ENCODE measurements at regions not wholly inside any gene's neighbourhood (a gene's known extent, or its start where the extent isn't known, plus 50 kb on each side); places are given as distances from the start of the nearest gene placed in this dataset.

DNA sequence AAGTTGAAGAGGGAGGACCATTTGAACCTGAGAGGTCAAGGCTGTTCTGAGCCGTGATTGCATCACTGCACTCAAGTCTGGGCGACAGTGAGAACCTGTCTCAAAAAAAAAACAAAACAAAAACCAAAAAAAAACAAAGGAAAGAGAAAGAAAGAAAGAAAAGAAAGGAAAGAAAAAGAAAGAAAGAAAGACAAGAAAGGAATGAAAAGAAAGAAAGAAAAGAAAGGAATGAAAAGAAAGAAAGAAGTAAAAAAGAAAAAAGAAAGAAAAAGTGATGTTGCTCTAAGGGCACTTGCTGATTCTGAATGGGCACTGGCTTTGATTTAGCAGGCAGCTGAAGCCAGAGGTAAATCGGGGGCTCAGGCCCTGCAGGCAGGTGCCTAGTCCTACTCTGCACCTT, 161.0 kb downstream of the MCHR2 start:
- TF ChIP-seq, protein P1, sequence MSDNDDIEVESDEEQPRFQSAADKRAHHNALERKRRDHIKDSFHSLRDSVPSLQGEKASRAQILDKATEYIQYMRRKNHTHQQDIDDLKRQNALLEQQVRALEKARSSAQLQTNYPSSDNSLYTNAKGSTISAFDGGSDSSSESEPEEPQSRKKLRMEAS (IDR thresholded peaks at IDR 0.05; ENCODE audit: low read depth, low read length) = no peak
- TF ChIP-seq POLR2A (IDR thresholded peaks at IDR 0.05; ENCODE audit: extremely low read depth, insufficient read length) (no peak), MYC (IDR thresholded peaks at IDR 0.05; ENCODE audit: low read depth, low read length) (no peak)
- TF ChIP-seq, protein P2, sequence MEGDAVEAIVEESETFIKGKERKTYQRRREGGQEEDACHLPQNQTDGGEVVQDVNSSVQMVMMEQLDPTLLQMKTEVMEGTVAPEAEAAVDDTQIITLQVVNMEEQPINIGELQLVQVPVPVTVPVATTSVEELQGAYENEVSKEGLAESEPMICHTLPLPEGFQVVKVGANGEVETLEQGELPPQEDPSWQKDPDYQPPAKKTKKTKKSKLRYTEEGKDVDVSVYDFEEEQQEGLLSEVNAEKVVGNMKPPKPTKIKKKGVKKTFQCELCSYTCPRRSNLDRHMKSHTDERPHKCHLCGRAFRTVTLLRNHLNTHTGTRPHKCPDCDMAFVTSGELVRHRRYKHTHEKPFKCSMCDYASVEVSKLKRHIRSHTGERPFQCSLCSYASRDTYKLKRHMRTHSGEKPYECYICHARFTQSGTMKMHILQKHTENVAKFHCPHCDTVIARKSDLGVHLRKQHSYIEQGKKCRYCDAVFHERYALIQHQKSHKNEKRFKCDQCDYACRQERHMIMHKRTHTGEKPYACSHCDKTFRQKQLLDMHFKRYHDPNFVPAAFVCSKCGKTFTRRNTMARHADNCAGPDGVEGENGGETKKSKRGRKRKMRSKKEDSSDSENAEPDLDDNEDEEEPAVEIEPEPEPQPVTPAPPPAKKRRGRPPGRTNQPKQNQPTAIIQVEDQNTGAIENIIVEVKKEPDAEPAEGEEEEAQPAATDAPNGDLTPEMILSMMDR (IDR thresholded peaks at IDR 0.05; ENCODE audit: low read depth, low read length) = no peak
- H3K4me3 ChIP-seq (ENCODE audit: low read depth, low read length) = no peak overlapping the region
- no peak for DNase-seq (ENCODE audit: low read depth)

DNA sequence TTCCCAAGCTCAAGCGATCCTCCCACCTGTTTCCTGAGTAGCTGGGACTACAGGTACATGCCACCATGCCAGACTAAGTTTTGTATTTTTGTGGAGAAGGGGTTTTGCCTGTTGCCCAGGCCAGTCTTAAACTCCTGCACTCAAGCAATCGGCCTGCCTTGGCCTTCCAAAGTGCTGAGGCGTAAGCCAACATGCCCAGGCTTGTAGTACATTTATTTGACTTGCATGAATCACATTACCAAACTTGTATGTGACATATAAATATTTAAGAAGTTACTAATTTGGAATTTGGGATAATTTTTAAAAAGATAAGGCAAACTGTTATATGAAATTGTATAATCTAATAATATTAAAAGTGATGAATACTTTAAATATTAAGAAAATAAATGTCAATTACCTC, 157.6 kb downstream of the MCHR2 start:
- H3K4me3 ChIP-seq (ENCODE audit: low read depth, low read length) = no peak overlapping the region
- TF ChIP-seq MYC (IDR thresholded peaks at IDR 0.05; ENCODE audit: low read depth, low read length) = no peak
- no peak for TF ChIP-seq POLR2A (IDR thresholded peaks at IDR 0.05; ENCODE audit: extremely low read depth, insufficient read length)
- TF ChIP-seq, protein P1 (IDR thresholded peaks at IDR 0.05; ENCODE audit: low read depth, low read length) = no peak
- TF ChIP-seq, protein P2 (IDR thresholded peaks at IDR 0.05; ENCODE audit: low read depth, low read length) = no peak
- no peak for DNase-seq (ENCODE audit: low read depth)

DNA sequence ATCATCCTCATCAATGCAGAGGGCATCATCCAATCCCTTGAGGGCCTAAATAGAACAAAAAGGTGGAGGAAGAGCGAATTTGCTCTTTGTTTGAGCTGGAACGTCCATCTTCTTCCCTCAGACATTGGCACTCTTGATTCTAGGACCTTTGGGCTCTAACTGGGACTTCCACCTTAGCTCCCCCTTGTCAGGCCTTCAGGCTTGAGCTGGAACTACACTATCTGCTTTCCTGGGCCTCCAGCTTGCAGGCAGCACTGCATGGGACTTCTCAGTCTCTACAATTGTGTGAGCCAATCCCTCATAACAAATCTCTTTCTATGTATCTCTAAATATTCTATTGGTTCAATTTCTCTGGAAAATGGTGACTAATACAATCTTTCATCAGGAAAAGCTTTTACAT, 155.4 kb downstream of the MCHR2 start:
- TF ChIP-seq, protein P1 (IDR thresholded peaks at IDR 0.05; ENCODE audit: low read depth, low read length) = no peak
- TF ChIP-seq MYC (IDR thresholded peaks at IDR 0.05; ENCODE audit: low read depth, low read length) (no peak), POLR2A (IDR thresholded peaks at IDR 0.05; ENCODE audit: extremely low read depth, insufficient read length) (no peak)
- TF ChIP-seq, protein P2 (IDR thresholded peaks at IDR 0.05; ENCODE audit: low read depth, low read length) = no peak
- H3K4me3 ChIP-seq (ENCODE audit: low read depth, low read length) = no peak overlapping the region
- no peak for DNase-seq (ENCODE audit: low read depth)

DNA sequence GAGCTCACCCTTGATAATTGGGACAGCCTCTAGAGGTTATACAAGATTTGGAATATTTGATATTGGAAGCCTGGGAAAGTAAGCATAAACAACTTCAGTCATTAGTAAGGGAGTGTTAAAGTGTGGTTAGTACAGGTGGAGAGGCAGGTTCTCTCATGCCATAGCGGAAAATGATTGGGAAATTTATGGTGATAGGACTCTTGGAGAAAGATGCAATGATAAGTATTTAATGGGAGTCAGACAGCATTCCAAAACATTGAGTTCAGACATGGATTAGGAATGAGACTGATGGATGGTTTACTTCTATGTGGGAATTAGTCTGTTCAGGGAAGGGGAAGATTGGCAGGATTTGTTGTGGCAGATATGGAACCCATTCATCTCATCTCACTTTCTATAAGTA, 152.7 kb downstream of the MCHR2 start:
- no peak overlapping the region for H3K4me3 ChIP-seq (ENCODE audit: low read depth, low read length)
- no peak for DNase-seq (ENCODE audit: low read depth)
- TF ChIP-seq MYC (IDR thresholded peaks at IDR 0.05; ENCODE audit: low read depth, low read length) (no peak), POLR2A (IDR thresholded peaks at IDR 0.05; ENCODE audit: extremely low read depth, insufficient read length) (no peak)
- TF ChIP-seq, protein P2 (IDR thresholded peaks at IDR 0.05; ENCODE audit: low read depth, low read length) = no peak
- TF ChIP-seq, protein P1 (IDR thresholded peaks at IDR 0.05; ENCODE audit: low read depth, low read length) = no peak

DNA sequence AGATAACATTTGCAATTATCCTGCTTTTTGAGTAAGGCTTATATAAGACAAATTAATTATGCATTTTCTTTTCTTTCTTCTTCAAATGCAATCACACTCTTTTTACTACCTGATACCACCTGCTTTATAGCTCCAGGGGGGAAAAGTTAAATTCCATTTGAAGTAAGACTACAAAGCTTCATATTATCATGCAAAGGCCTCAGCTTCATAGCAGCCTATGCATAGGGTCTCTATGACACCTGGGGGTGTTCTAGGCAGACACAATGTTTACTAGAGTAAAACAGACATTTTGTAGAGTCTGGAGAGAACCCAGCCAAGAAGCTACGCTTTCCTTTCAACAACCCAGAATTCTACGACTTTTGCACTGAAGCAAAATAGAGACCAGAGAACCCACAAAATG, 148.0 kb downstream of the MCHR2 start:
- no peak overlapping the region for H3K4me3 ChIP-seq (ENCODE audit: low read depth, low read length)
- TF ChIP-seq, protein P1 (IDR thresholded peaks at IDR 0.05; ENCODE audit: low read depth, low read length) = no peak
- DNase-seq (ENCODE audit: low read depth) = no peak

DNA sequence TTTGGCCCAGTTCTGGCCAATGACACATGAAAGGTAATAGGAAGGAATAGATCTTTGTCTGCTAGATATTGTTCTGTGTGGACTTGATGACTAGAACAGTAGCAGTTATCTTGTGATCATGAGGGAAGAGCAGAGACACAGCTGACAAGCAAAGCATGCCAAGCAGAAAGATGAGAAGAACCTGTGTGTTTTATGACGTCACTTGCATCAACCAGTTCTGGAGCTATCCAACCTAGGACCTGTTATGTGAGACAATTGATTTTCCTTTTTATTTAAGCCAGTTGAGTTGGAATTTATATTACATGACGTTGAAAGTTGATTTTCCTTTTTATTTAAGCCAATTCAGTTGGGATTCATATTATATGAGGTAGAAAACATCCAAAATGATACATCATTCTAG, 143.2 kb downstream of the MCHR2 start:
- TF ChIP-seq POLR2A (IDR thresholded peaks at IDR 0.05; ENCODE audit: extremely low read depth, insufficient read length) = no peak
- TF ChIP-seq, protein P1 (IDR thresholded peaks at IDR 0.05; ENCODE audit: low read depth, low read length) = no peak
- TF ChIP-seq, protein P2 (IDR thresholded peaks at IDR 0.05; ENCODE audit: low read depth, low read length) = no peak
- no peak for TF ChIP-seq MYC (IDR thresholded peaks at IDR 0.05; ENCODE audit: low read depth, low read length)
- H3K4me3 ChIP-seq (ENCODE audit: low read depth, low read length) = no peak overlapping the region
- no peak for DNase-seq (ENCODE audit: low read depth)

All from NB4 (cell line).